Inflammatory macrophage treated with lipopolysaccharide for 1 hour (primary cell): ENCODE measurements at regions not wholly inside any gene's neighbourhood (a gene's known extent, or its start where the extent isn't known, plus 50 kb on each side); places are given as distances from the start of the nearest gene placed in this dataset.

ENCODE experiments used
- DNase-seq, 2 donors: peaks; one replicate each; pipeline ENCODE4 v3.0.0-alpha.2; 2020 to 2022

DNA sequence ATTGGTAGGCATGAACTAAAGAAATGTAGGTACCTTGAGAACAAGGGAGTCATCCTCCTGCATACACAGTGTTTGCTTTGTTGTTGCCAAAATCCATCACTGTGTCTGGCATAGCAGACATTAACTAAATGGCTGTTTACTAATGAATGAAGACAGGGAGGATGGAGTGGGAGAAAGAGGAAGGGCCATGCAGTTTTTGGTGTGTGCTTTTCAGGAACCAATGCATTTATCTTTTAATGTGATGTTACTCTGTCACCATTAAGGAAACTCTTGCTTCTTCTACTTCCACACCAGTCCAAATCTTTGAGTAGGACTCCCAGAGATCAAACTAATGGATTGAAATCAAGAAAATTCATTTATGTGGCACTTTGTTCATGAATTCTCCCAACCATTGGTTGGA, 55.6 kb upstream of the DUSP10 start:
- DNase-seq = peak; percentile 57 to 74

DNA sequence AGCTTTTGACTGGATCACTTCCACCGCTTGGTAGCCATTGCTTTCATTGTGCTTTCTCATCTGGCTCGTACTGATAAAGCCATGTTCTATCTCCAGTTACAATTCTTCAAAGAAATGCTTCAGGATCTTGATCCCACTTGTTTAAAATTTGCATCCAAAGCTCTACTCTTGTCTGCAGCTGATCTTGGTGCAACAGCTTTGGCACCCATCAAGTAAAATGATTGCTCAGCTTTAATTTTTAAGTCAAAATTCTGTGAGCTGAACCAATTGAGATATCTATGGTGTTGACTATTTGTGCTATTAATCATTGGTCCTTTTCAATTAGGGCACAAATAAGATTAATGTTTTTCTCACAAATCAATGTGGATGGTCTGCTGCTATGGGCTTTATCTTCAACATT, 54.8 kb upstream of the DUSP10 start:
- DNase-seq = no peak

DNA sequence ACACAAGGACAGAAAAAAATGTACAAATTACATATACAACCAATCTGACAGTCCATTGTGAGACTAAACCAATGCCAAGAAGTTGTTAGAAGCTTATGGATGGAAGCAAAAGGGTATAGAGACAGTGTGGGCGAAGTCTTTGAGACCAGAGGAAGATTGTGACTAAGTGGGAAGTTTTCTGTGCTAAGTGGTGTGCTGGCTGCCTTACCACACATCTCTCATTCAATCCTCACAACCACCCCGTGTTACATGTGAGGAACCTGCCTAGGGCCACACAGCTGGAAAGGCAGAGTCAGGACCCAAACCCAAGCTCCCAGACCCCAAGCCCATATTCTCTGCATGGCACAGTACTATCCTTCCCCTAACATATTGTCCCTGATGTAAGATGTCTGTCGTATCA, 53.5 kb upstream of the DUSP10 start:
- peak; percentile 63 to 93 for DNase-seq

DNA sequence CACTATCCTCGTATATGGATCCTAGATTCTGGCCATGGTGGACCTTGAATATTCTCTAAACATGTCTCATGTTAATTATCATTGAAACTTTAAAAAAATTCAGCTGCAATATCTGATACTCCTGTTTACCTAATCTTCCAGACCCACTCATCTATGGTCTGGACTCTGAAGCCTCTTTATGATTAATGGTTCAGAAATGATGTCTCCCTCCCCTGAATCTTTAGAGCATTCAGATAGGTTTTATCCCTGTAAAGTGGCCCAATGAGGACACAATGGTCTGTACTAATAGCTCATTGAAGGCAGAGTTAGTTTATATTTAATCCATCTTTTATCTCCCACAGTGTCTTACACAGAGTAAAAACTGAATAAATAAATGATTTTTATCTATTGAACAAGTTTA, 53.0 kb upstream of the DUSP10 start:
- DNase-seq = no peak

DNA sequence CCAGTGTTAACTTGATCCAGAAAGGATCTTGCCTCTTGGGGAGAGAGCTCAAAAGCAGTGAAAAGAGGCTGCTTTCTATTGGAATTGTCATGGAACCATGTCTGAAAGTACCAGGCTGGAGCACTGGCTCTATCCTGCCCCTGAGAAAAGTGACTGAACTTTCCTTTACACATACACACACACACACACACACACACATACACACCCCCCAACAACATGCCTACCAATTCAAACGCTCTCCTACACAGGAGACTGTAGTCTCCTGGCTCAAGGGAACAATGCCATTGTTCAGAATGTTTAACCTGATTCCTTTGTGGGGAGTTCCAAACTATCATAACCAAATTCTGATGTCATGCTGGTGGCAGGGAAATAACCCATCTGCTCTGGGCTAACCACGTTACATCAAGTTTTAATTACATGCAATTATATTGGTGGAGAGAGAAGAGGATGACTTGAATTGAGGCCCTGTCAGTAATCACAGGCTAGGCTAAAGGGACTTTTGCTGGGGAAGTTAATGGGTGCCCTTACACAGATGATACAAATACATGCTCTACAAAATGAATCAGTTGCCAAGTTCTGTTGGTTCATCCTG, 52.3 kb upstream of the DUSP10 start:
- peak; percentile 78 to 97 for DNase-seq

DNA sequence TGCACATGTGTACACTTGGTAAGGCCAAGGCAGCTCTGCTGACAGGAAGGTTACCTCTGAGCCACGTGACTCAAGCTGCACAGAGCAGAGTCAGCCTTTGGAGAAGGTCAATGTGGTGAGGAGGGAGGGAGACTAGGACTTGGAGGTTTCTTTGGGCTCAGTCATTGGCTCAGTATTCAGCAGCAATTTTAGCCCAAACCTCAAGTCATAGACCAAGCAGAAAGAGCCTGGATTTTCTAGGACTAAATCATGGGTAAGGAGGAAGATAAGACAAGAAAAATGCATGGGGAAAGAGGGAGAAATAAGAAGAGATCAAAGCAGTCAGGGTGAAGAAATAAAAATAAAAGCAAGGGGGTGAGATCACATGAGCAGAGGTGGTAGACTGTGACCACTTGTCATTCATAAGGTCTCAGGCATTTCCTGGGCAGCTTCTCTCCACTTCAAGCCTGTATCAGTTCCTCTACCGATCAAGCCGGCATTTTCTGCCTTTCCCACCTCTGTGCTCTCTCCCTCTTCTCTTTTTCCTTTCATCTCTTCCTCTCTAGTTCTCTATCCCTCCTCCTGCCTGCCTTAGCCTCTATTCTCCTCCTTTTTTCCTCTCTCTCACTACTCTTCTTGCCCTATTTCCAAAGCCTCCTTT, 51.7 kb upstream of the DUSP10 start:
- DNase-seq = peak in 1 of 2 donors; percentile 39

DNA sequence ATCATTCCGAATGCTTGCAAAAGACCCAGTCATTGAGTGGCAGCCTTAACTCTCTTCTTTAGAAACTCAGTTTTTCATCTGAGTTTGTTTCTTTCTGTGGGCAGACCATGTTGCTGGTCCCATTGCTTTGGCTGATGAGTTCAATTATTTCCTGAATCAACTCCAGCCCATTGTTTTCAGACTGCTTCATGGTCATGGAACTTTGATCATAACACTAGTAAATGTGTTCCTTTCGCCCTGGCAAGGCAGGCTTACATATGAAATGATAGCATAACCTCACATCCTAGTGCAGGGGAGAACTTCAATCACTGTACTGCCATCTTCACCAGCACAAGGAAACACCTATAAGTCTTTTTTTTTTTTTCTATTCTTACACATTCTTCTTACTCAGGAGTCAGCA, 50.0 kb upstream of the DUSP10 start:
- DNase-seq = no peak
